ENCODE measurements at regions not wholly inside any gene's neighbourhood (a gene's known extent, or its start where the extent isn't known, plus 50 kb on each side); places are given as distances from the start of the nearest gene placed in this dataset.

- TF ChIP-seq UBTF (IDR thresholded peaks at IDR 0.05; ENCODE audit: borderline replicate concordance in 1 of 2, low read depth in 2 of 2, low read length in 2 of 2) (0 out of 4 replicates have a peak, but pooled peaks of 1 of the 2 experiments have one; percentile 38), NR2C2 (CRISPR knock-in tag; IDR thresholded peaks at IDR 0.05) (no peak), NR2C2 (tag; IDR thresholded peaks at IDR 0.05) (0 out of 2 replicates have a peak, but pooled peaks have one; percentile 27), GATAD2B (IDR thresholded peaks at IDR 0.05; ENCODE audit: borderline replicate concordance) (0 out of 2 replicates have a peak, but pooled peaks have one; percentile 28), FOXA3 (CRISPR knock-in tag; conservative IDR thresholded peaks at IDR 0.05 in 1 of 2, IDR thresholded peaks at IDR 0.05 in 1 of 2) (peak in 1 of 2 experiments; percentile 67; a peak in 1 of 4 replicates), FOXK2 (conservative IDR thresholded peaks at IDR 0.05 in 1 of 2, IDR thresholded peaks at IDR 0.05 in 1 of 2; ENCODE audit: low read depth in 2 of 2) (peak; percentile 96 to 98), ZNF766 (CRISPR knock-in tag; conservative IDR thresholded peaks at IDR 0.05) (0 out of 2 replicates have a peak, but pooled peaks have one; percentile 29), ZNF436 (CRISPR knock-in tag; IDR thresholded peaks at IDR 0.05) (no peak), IRF1 (CRISPR knock-in tag; IDR thresholded peaks at IDR 0.05; ENCODE audit: borderline replicate concordance) (no peak), GTF2F1 (IDR thresholded peaks at IDR 0.05; ENCODE audit: low read depth, low read length) (0 out of 2 replicates have a peak, but pooled peaks have one; percentile 16), EP300 (IDR thresholded peaks at IDR 0.05; ENCODE audit: low read length) (0 out of 2 replicates have a peak, but pooled peaks have one; percentile 13), MNT (conservative IDR thresholded peaks at IDR 0.05) (no peak), ZNF592 (IDR thresholded peaks at IDR 0.05) (peak; percentile 74; the same call in 1 of the 2 replicates)
These were observed 62.2 kb upstream of the DDR1 start (continued) for GRCh38 chr6:30821862-30822784.

Measured in K562 (cell line).